GM19463 (cell line): ENCODE measurements at regions not wholly inside any gene's neighbourhood (a gene's known extent, or its start where the extent isn't known, plus 50 kb on each side); places are given as distances from the start of the nearest gene placed in this dataset.
"Not testable (repeated sequence)": the region's sequence is repeated elsewhere in the genome, so short reads cannot be mapped to it uniquely, and the experiment has no call there.

Source experiments
- ATAC-seq: cut with Tn5 transposase; IDR thresholded peaks from one replicate; pipeline ENCODE4 v1.9.1; 2021; ENCODE audit warnings: mild to moderate bottlenecking, moderate library complexity; ENCODE audit not compliant: unreplicated experiment

DNA sequence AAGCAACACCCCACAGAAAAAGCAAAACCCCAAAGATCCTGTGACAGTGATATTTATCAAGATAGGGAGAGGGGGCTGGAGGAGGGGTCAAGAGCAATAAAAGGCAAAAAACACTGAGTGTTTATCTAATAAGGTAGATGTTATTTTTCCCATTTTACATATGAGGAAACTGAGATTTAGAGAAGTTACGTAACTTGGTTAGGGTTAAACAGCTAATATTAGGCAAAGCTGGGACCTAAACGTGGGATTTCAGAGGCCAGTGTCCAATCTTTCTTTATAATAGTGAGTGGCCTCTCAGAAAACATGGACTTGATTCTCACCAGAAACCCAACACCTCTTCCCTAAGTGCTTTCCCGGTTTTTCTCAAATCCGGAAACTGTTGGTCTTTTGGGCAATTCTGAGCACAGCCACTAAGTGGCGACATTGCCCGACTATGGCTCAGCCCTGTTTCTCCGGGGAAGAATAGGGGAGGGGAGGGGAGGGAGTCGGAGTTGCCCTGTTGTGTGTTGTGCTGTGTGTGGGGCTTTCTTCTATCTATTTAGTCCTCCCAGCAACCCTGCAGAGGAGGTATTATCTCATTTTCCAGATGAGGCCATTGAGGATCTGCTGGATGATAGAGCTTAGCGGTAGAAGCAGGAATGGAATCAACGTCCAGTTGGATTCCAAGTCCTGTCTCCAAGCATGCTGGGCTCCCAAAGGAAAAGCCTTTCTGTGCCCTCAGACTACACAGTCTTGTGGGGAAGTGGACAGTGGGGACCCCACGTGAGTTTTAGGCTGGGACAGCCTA is 58.7 kb upstream of the ETV3 start:
- not testable (repeated sequence) for ATAC-seq

DNA sequence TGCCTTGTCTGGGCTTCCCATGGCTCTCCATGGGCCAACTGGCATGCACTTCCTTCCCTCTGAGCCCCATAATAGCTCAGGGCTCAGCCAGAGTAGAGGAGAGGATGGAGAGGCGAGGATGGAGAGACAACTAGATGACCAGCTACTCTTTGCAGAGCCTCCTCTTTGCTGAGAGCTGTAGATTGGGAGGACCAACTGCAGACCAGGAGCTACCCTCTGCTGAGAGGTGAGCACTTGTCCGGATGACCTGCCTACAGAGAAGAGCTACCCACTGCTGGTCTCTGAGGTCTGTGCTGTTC is 58.0 kb upstream of the ETV3 start:
- no peak for ATAC-seq

GRCh38 chr1:157195521-157196244 is 57.5 kb upstream of the ETV3 start:
- no peak for ATAC-seq

- no peak for ATAC-seq
These were observed 56.7 kb upstream of the ETV3 start for GRCh38 chr1:157194731-157195520.

- ATAC-seq: no peak
These were observed 55.7 kb upstream of the ETV3 start for GRCh38 chr1:157193702-157194391.

DNA sequence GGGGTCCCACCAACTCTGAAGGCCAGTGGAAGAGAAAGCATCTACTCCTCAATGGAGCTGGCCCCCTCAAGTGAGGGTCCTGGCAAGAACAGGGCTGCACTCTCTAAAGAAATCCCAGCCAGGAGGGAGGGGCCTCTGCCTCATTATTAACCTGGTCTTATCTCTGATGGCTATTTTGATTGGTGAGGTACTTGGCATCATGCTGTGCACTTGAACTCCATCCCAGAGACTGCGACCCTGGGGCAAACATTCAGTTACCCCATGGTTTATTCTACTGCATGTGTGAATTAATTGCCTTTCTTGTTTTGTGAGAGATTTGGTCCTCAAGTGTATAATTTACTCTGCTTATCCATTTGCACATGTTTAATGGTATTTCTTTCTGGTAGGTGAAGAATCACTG is 55.0 kb upstream of the ETV3 start:
- no peak for ATAC-seq

DNA sequence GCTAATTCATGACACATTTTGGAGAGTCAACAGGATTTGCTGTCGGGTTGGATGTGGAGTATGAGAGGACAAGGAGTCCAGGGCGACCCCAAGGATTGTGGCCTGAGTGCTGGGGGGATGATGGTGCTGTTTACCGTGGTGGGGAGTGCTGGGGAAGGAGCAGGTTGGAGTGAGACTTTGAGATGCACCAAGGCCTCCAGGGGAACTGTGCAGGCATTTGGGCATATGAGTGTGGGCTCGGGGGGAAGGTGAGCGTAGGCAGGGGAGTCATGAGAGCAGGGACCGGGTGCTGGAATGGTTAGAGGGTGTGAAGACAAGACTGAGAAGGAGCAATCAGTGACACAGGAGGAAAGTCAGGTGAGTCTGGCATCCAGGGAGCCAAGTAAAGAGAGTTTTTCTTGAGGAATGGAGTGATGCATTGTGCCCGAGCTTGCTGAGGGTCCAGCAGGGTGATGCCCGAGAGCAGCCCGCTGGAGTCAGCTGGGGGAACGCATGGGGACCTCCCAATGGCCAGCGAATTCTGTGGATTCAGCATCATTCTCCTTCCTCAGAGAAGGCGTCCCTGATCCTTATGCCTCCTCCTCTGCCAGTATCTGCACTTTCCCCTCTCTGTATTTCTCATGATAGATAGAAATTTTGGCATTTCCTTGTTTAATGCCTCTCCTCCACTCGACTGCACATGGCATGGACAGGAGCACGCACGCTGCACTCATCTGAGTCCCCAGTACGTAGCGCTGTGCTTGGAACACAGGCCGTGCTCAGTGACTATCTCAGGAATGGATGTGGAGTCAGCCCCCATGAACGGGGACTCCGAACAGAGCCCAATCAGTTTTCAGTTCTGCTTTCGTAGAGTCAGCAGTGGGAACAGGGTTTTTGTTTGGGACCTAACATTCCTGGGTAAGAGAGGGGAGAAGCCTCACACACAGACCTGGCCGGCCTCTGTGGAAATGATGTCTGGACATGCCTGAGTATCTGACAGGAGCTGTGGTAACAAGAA is 52.1 kb upstream of the ETV3 start:
- no peak for ATAC-seq

GRCh38 chr1:157189096-157189495 is 50.9 kb upstream of the ETV3 start:
- no peak for ATAC-seq
